ENCODE measurements at regions not wholly inside any gene's neighbourhood (a gene's known extent, or its start where the extent isn't known, plus 50 kb on each side); places are given as distances from the start of the nearest gene placed in this dataset.

- peak; percentile 3 for DNase-seq (ENCODE audit: low read depth)
- H3K4me3 ChIP-seq (ENCODE audit: low read depth, low read length) = peak overlapping the region; percentile 8
- TF ChIP-seq CTCF (IDR thresholded peaks at IDR 0.05; ENCODE audit: insufficient read depth, low read depth, low read length) = no peak
Observed at GRCh38 chr10:59019603-59020002, 156.8 kb upstream of the PHYHIPL start.

- DNase-seq (ENCODE audit: low read depth) = no peak
- TF ChIP-seq CTCF (IDR thresholded peaks at IDR 0.05; ENCODE audit: insufficient read depth, low read depth, low read length) = no peak
- no peak overlapping the region for H3K4me3 ChIP-seq (ENCODE audit: low read depth, low read length)
Observed at GRCh38 chr10:59020502-59020901, 155.9 kb upstream of the PHYHIPL start.

GRCh38 chr10:59025981-59026765 lies 150.3 kb upstream of the PHYHIPL start:
- H3K4me3 ChIP-seq (ENCODE audit: low read depth, low read length) = no peak overlapping the region
- no peak for DNase-seq (ENCODE audit: low read depth)
- TF ChIP-seq CTCF (IDR thresholded peaks at IDR 0.05; ENCODE audit: insufficient read depth, low read depth, low read length) = no peak

- H3K4me3 ChIP-seq (ENCODE audit: low read depth, low read length) = no peak overlapping the region
- TF ChIP-seq CTCF (IDR thresholded peaks at IDR 0.05; ENCODE audit: insufficient read depth, low read depth, low read length) = no peak
- DNase-seq (ENCODE audit: low read depth) = peak; percentile 4
Observed at GRCh38 chr10:59027975-59028655, 148.3 kb upstream of the PHYHIPL start.

- DNase-seq (ENCODE audit: low read depth) = no peak
Observed at GRCh38 chr10:59033622-59034021, 142.8 kb upstream of the PHYHIPL start.

GRCh38 chr10:59036311-59037017 lies 140.0 kb upstream of the PHYHIPL start:
- no peak for TF ChIP-seq CTCF (IDR thresholded peaks at IDR 0.05; ENCODE audit: insufficient read depth, low read depth, low read length)
- no peak overlapping the region for H3K4me3 ChIP-seq (ENCODE audit: low read depth, low read length)
- DNase-seq (ENCODE audit: low read depth) = no peak

More at GRCh38 chr10:59033622-59034021, 142.8 kb upstream of the PHYHIPL start:
- no peak overlapping the region for H3K4me3 ChIP-seq (ENCODE audit: low read depth, low read length)
- TF ChIP-seq CTCF (IDR thresholded peaks at IDR 0.05; ENCODE audit: insufficient read depth, low read depth, low read length) = no peak
